HG02884 (cell line): ENCODE measurements at regions not wholly inside any gene's neighbourhood (a gene's known extent, or its start where the extent isn't known, plus 50 kb on each side); places are given as distances from the start of the nearest gene placed in this dataset.
"Not testable (repeated sequence)": the region's sequence is repeated elsewhere in the genome, so short reads cannot be mapped to it uniquely, and the experiment has no call there.

Experiments used
- ATAC-seq: cut with Tn5 transposase; IDR thresholded peaks from one replicate; pipeline ENCODE4 v1.9.1; 2021; ENCODE audit warnings: mild to moderate bottlenecking, moderate library complexity; ENCODE audit not compliant: unreplicated experiment

GRCh38 chr3:102032491-102033383 is 183.4 kb downstream of the NFKBIZ start:
- no peak for ATAC-seq

GRCh38 chr3:102034639-102035451 is 185.5 kb downstream of the NFKBIZ start:
- peak; percentile 61 for ATAC-seq

GRCh38 chr3:102036017-102036416 is 186.7 kb downstream of the NFKBIZ start:
- ATAC-seq = peak; percentile 47

- ATAC-seq = no peak
Observed at GRCh38 chr3:102036472-102036871, 187.2 kb downstream of the NFKBIZ start.

GRCh38 chr3:102037209-102037608 is 187.9 kb downstream of the NFKBIZ start:
- ATAC-seq = no peak

GRCh38 chr3:102037791-102038190 is 188.5 kb downstream of the NFKBIZ start:
- no peak for ATAC-seq

GRCh38 chr3:102038477-102039142 is 189.3 kb downstream of the NFKBIZ start:
- peak; percentile 51 for ATAC-seq

GRCh38 chr3:102040144-102040543 is 190.8 kb downstream of the NFKBIZ start:
- ATAC-seq = not testable (repeated sequence)

- peak; percentile 51 for ATAC-seq
Observed at GRCh38 chr3:102053375-102053989, 204.2 kb downstream of the NFKBIZ start.

- no peak for ATAC-seq
Observed at GRCh38 chr3:102054543-102055080, 205.3 kb downstream of the NFKBIZ start.

GRCh38 chr3:102057781-102058421 is 208.6 kb downstream of the NFKBIZ start:
- peak; percentile 85 for ATAC-seq

- ATAC-seq = peak; percentile 70
Observed at GRCh38 chr3:102059145-102059943, 210.0 kb downstream of the NFKBIZ start.

GRCh38 chr3:102060814-102061213 is 211.5 kb downstream of the NFKBIZ start:
- peak; percentile 36 for ATAC-seq

- ATAC-seq = no peak
Observed at GRCh38 chr3:102063572-102063971, 214.3 kb downstream of the NFKBIZ start.

- no peak for ATAC-seq
Observed at GRCh38 chr3:102066470-102066869, 217.2 kb downstream of the NFKBIZ start.

GRCh38 chr3:102068327-102068726 is 219.0 kb downstream of the NFKBIZ start:
- no peak for ATAC-seq

GRCh38 chr3:102068736-102069135 is 219.4 kb downstream of the NFKBIZ start:
- no peak for ATAC-seq

- no peak for ATAC-seq
Observed at GRCh38 chr3:102069211-102069662, 219.9 kb downstream of the NFKBIZ start.

GRCh38 chr3:102074946-102075345 is 225.6 kb downstream of the NFKBIZ start:
- no peak for ATAC-seq
